ENCODE measurements at regions not wholly inside any gene's neighbourhood (a gene's known extent, or its start where the extent isn't known, plus 50 kb on each side); places are given as distances from the start of the nearest gene placed in this dataset.

GRCh38 chr11:109506115-109506514 is 84.1 kb downstream of the C11orf87 start:
- no peak for TF ChIP-seq POLR2A (IDR thresholded peaks at IDR 0.05)
- no peak for TF ChIP-seq CTCF (IDR thresholded peaks at IDR 0.05)
- TF ChIP-seq EP300 (IDR thresholded peaks at IDR 0.05) = no peak
